SK-N-SH (cell line): ENCODE measurements at regions not wholly inside any gene's neighbourhood (a gene's known extent, or its start where the extent isn't known, plus 50 kb on each side); places are given as distances from the start of the nearest gene placed in this dataset.

Experiments used
- EP300 ChIP-seq, 2 experiments: IDR thresholded peaks; 2 replicates each; pipeline versions ENCODE4 v1.4.0 to v1.6.1; 2012; ENCODE audit warnings: borderline replicate concordance in 1 of 2, low read depth in 1 of 2, low read length in 1 of 2
- EZH2phosphoT487 ChIP-seq: fragments of 200-600 bp; sonication (generic); IDR thresholded peaks from 2 replicates; pipeline ENCODE4 v1.6.1; 2017; ENCODE audit warnings: low read depth, mixed run types, mild to moderate bottlenecking, antibody characterized with exemption, moderate library complexity, borderline replicate concordance
- FOSL2 ChIP-seq: IDR thresholded peaks from 2 replicates; pipeline ENCODE4 v1.4.0; 2012; ENCODE audit warnings: low read depth, mild to moderate bottlenecking, moderate library complexity, borderline replicate concordance
- RFX5 ChIP-seq: IDR thresholded peaks from 2 replicates; pipeline ENCODE4 v1.6.1; 2012; ENCODE audit warnings: mild to moderate bottlenecking, improper control_type of control experiment, low read length
- RXRA ChIP-seq: IDR thresholded peaks from 2 replicates; pipeline ENCODE4 v1.4.0; 2012; ENCODE audit warnings: low read depth, mild to moderate bottlenecking, borderline replicate concordance
- TAF1 ChIP-seq: IDR thresholded peaks from 2 replicates; pipeline ENCODE4 v1.6.1; 2012; ENCODE audit warnings: low read depth, mild to moderate bottlenecking, low read length, moderate library complexity, borderline replicate concordance
- TF ChIP-seq, protein P1 (sequence below): fragments of 200-600 bp; sonication (generic); IDR thresholded peaks from 2 replicates; pipeline ENCODE4 v1.6.1; 2017; ENCODE audit warnings: antibody characterized with exemption, mild to moderate bottlenecking, moderate library complexity

DNA sequence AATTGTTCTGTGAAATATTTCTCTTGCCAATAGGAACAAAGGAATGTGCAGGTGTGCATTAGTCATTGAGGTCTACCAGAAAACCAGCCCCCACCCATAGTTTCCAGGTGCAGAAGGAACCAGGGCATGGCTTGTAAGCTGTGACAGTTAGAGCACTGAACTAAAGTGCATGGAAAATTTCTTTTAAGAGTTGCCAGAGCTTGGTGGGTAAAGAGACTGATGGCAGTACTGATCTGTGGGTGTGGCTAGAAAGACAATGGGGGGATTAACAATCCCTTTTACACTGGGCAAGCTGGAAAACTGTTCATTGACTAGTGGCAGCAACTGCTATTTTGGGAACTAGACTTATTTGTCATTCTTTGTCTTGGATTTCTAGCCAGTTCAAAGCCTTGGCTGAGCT lies 326.9 kb downstream of the PCDH19 start:
- TF ChIP-seq, protein P1, sequence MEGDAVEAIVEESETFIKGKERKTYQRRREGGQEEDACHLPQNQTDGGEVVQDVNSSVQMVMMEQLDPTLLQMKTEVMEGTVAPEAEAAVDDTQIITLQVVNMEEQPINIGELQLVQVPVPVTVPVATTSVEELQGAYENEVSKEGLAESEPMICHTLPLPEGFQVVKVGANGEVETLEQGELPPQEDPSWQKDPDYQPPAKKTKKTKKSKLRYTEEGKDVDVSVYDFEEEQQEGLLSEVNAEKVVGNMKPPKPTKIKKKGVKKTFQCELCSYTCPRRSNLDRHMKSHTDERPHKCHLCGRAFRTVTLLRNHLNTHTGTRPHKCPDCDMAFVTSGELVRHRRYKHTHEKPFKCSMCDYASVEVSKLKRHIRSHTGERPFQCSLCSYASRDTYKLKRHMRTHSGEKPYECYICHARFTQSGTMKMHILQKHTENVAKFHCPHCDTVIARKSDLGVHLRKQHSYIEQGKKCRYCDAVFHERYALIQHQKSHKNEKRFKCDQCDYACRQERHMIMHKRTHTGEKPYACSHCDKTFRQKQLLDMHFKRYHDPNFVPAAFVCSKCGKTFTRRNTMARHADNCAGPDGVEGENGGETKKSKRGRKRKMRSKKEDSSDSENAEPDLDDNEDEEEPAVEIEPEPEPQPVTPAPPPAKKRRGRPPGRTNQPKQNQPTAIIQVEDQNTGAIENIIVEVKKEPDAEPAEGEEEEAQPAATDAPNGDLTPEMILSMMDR = no peak
- TF ChIP-seq TAF1 = no peak
- no peak for TF ChIP-seq EZH2phosphoT487
- no peak for TF ChIP-seq RXRA
- no peak for TF ChIP-seq EP300 (IDR thresholded peaks at IDR 0.05; ENCODE audit: borderline replicate concordance in 1 of 2, low read depth in 1 of 2, low read length in 1 of 2)
- no peak for TF ChIP-seq FOSL2
- TF ChIP-seq RFX5 = no peak
